Fibroblast of lung (primary cell): ENCODE measurements at regions not wholly inside any gene's neighbourhood (a gene's known extent, or its start where the extent isn't known, plus 50 kb on each side); places are given as distances from the start of the nearest gene placed in this dataset.

ENCODE experiments used
- DNase-seq, 2 donors: peaks; one replicate each; pipeline versions ENCODE4 v3.0.0 to v3.0.0-alpha.2; 2010; ENCODE audit warnings: low read depth in 2 of 2
- H2AFZ ChIP-seq: 2 replicates; pipeline ENCODE4 v1.5.1; 2012; ENCODE audit warnings: low read length, control low read depth, inconsistent platforms
- H3K27ac ChIP-seq: 2 replicates; pipeline ENCODE4 v1.5.1; 2011; ENCODE audit warnings: low read length, control low read depth; ENCODE audit not compliant: insufficient read depth
- H3K27me3 ChIP-seq: 2 replicates; pipeline ENCODE4 v1.5.1; 2011; ENCODE audit warnings: mild to moderate bottlenecking, low read length; ENCODE audit not compliant: control insufficient read depth, insufficient read depth
- H3K36me3 ChIP-seq: 2 replicates; pipeline ENCODE4 v1.5.1; 2011; ENCODE audit warnings: low read length; ENCODE audit not compliant: control insufficient read depth, insufficient read depth
- H3K4me1 ChIP-seq: 2 replicates; pipeline ENCODE4 v1.5.1; 2011; ENCODE audit warnings: low read length; ENCODE audit not compliant: control insufficient read depth, insufficient read depth; ENCODE audit errors: extremely low read depth
- H3K4me2 ChIP-seq: 2 replicates; pipeline ENCODE4 v1.5.1; 2011; ENCODE audit warnings: low read length, control low read depth; ENCODE audit not compliant: insufficient read depth; ENCODE audit errors: extremely low read depth
- H3K4me3 ChIP-seq, 4 experiments: fragments of 200-600 bp in 1 of 4; sonication (generic) in 1 of 4; replicated peaks in 1 of 4; 2 replicates each; pipeline ENCODE4 v1.5.1; 2011 to 2016; ENCODE audit warnings: low read length in 4 of 4, low read depth in 3 of 4, mild to moderate bottlenecking in 3 of 4, control low read depth in 2 of 4, inconsistent platforms in 1 of 4, mixed read lengths in 1 of 4; ENCODE audit not compliant: insufficient read depth in 1 of 4; ENCODE audit errors: control extremely low read depth in 1 of 4
- H3K79me2 ChIP-seq: 2 replicates; pipeline ENCODE4 v1.5.1; 2012; ENCODE audit warnings: mild to moderate bottlenecking, low read length, inconsistent platforms; ENCODE audit not compliant: control insufficient read depth, insufficient read depth
- H3K9ac ChIP-seq: 2 replicates; pipeline ENCODE4 v1.5.1; 2011; ENCODE audit warnings: mild to moderate bottlenecking, low read length, control low read depth; ENCODE audit not compliant: insufficient read depth
- H3K9me3 ChIP-seq: 2 replicates; pipeline ENCODE4 v1.5.1; 2012; ENCODE audit warnings: low read depth, low read length; ENCODE audit not compliant: control insufficient read depth, insufficient read depth
- H4K20me1 ChIP-seq: 2 replicates; pipeline ENCODE4 v1.5.1; 2011; ENCODE audit warnings: low read length; ENCODE audit not compliant: control insufficient read depth, insufficient read depth; ENCODE audit errors: extremely low read depth
- EZH2 ChIP-seq: IDR thresholded peaks from 2 replicates; pipeline ENCODE4 v1.5.1; 2012; ENCODE audit warnings: low read length, control low read depth, mild to moderate bottlenecking; ENCODE audit errors: missing control alignments
- TF ChIP-seq, protein P1 (sequence below), 2 donors: IDR thresholded peaks in 1 of 2; conservative IDR thresholded peaks in 1 of 2; 1 replicate in 1 of 2; 2 replicates in 1 of 2; pipeline ENCODE4 v1.5.1; 2011 to 2012; ENCODE audit warnings: low read length in 2 of 2, control low read depth in 1 of 2, inconsistent platforms in 1 of 2, low read depth in 1 of 2, mild to moderate bottlenecking in 1 of 2

- no peaks in the 10 kb centered on the region for H3K79me2 ChIP-seq
Measured at GRCh38 chr3:80114694-80115093, 346.9 kb upstream of the ROBO1 start.

DNA sequence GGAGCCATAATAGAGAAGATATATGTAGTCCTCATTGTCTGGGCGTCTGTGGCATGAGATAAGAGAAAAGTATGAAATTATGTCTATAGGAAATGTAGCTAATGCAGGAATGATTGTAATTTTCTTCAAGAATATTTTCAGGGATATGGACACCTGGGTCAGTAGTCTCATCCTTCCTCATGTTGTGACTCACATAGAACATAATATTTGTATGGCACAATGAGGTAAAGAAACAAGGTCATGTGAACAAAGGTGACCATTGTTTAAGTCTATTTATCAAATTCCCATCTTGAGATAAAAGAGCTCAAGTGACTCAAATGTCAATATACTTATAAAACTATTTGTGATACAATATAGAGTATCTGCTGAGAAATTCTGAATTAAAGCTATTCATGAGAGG lies 345.5 kb upstream of the ROBO1 start:
- Histone ChIP-seq H3K9me3 (no peaks in the 10 kb centered on the region), H3K36me3 (no peaks in the 10 kb centered on the region), H4K20me1 (no peaks in the 10 kb centered on the region), H2AFZ (no peak overlapping the region), H3K27me3 (no peaks in the 10 kb centered on the region), H3K4me1 (no peaks in the 10 kb centered on the region), H3K4me2 (no peak overlapping the region), H3K9ac (no peak overlapping the region), H3K27ac (no peak overlapping the region), H3K79me2 (no peaks in the 10 kb centered on the region), H3K4me3 (no peak overlapping the region)
- TF ChIP-seq, protein P1, sequence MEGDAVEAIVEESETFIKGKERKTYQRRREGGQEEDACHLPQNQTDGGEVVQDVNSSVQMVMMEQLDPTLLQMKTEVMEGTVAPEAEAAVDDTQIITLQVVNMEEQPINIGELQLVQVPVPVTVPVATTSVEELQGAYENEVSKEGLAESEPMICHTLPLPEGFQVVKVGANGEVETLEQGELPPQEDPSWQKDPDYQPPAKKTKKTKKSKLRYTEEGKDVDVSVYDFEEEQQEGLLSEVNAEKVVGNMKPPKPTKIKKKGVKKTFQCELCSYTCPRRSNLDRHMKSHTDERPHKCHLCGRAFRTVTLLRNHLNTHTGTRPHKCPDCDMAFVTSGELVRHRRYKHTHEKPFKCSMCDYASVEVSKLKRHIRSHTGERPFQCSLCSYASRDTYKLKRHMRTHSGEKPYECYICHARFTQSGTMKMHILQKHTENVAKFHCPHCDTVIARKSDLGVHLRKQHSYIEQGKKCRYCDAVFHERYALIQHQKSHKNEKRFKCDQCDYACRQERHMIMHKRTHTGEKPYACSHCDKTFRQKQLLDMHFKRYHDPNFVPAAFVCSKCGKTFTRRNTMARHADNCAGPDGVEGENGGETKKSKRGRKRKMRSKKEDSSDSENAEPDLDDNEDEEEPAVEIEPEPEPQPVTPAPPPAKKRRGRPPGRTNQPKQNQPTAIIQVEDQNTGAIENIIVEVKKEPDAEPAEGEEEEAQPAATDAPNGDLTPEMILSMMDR (conservative IDR thresholded peaks at IDR 0.05 in 1 of 2, IDR thresholded peaks at IDR 0.05 in 1 of 2; ENCODE audit: low read depth in 1 of 2, low read length in 2 of 2): no peak
- no peak for DNase-seq

More at GRCh38 chr3:80114694-80115093, 346.9 kb upstream of the ROBO1 start:
- no peaks in the 10 kb centered on the region for H3K9me3 ChIP-seq
- no peaks in the 10 kb centered on the region for H4K20me1 ChIP-seq
- H2AFZ ChIP-seq: no peak overlapping the region
- no peak overlapping the region for H3K4me3 ChIP-seq
- H3K9ac ChIP-seq: no peak overlapping the region
- H3K27ac ChIP-seq: no peak overlapping the region
- no peaks in the 10 kb centered on the region for H3K36me3 ChIP-seq
- TF ChIP-seq, protein P1 (conservative IDR thresholded peaks at IDR 0.05 in 1 of 2, IDR thresholded peaks at IDR 0.05 in 1 of 2; ENCODE audit: low read depth in 1 of 2, low read length in 2 of 2): no peak
- no peak for TF ChIP-seq EZH2
- H3K4me1 ChIP-seq: no peaks in the 10 kb centered on the region
- no peak for DNase-seq
- H3K27me3 ChIP-seq: no peaks in the 10 kb centered on the region
- H3K4me2 ChIP-seq: no peak overlapping the region

DNA sequence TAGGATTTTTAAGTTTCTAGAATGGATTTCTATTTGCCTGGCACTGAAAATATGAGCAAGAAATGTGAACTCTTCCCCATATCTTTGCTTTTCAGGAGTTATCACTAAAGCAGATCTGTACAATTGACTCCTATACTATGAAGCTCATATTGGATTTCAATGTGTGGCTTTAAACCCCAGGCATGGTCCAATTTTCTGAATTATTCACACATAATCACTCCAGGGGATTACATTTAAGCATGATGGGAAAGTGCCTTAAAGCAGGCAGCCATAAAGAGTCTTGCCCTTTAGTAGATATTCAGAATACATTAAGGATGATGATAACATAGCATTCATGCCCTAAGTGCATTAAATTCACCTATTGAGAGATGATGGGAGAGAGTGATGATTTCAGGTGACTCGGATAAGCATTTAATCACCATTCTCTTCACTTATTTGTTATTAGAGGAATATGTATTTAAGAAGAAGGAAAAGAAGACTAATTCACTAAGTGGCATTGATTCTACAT lies 331.8 kb upstream of the ROBO1 start:
- no peak for DNase-seq
- TF ChIP-seq EZH2: no peak
- TF ChIP-seq, protein P1 (conservative IDR thresholded peaks at IDR 0.05 in 1 of 2, IDR thresholded peaks at IDR 0.05 in 1 of 2; ENCODE audit: low read depth in 1 of 2, low read length in 2 of 2): no peak
- no peak overlapping the region for H2AFZ ChIP-seq
- H3K79me2 ChIP-seq: no peaks in the 10 kb centered on the region
- H3K27ac ChIP-seq: no peak overlapping the region
- H4K20me1 ChIP-seq: no peaks in the 10 kb centered on the region
- no peaks in the 10 kb centered on the region for H3K4me1 ChIP-seq
- H3K9me3 ChIP-seq: no peaks in the 10 kb centered on the region
- no peak overlapping the region for H3K4me2 ChIP-seq
- no peaks in the 10 kb centered on the region for H3K27me3 ChIP-seq
- H3K4me3 ChIP-seq: no peak overlapping the region
- H3K36me3 ChIP-seq: no peaks in the 10 kb centered on the region
- no peak overlapping the region for H3K9ac ChIP-seq
